ENCODE measurements at regions not wholly inside any gene's neighbourhood (a gene's known extent, or its start where the extent isn't known, plus 50 kb on each side); places are given as distances from the start of the nearest gene placed in this dataset.

- H3K4me3 ChIP-seq (ENCODE audit: low read depth, low read length) = no peak overlapping the region
- POLR2A ChIA-PET = no interaction called here
- TF ChIP-seq, protein P1, sequence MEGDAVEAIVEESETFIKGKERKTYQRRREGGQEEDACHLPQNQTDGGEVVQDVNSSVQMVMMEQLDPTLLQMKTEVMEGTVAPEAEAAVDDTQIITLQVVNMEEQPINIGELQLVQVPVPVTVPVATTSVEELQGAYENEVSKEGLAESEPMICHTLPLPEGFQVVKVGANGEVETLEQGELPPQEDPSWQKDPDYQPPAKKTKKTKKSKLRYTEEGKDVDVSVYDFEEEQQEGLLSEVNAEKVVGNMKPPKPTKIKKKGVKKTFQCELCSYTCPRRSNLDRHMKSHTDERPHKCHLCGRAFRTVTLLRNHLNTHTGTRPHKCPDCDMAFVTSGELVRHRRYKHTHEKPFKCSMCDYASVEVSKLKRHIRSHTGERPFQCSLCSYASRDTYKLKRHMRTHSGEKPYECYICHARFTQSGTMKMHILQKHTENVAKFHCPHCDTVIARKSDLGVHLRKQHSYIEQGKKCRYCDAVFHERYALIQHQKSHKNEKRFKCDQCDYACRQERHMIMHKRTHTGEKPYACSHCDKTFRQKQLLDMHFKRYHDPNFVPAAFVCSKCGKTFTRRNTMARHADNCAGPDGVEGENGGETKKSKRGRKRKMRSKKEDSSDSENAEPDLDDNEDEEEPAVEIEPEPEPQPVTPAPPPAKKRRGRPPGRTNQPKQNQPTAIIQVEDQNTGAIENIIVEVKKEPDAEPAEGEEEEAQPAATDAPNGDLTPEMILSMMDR (IDR thresholded peaks at IDR 0.05; ENCODE audit: insufficient read depth, low read length, missing control alignments) = no peak
- no peak for DNase-seq (ENCODE audit: low read depth, low spot score)
- CTCF ChIA-PET = no interaction called here
Measured at GRCh38 chr5:152329207-152329606, 75.9 kb downstream of the NMUR2 start.

GRCh38 chr5:152315942-152316341, 89.1 kb downstream of the NMUR2 start:
- no peak overlapping the region for H3K4me3 ChIP-seq (ENCODE audit: low read depth, low read length)
- ChIA-PET CTCF (no interaction called here), POLR2A (no interaction called here)
- no peak for DNase-seq (ENCODE audit: low read depth, low spot score)
- TF ChIP-seq, protein P1 (IDR thresholded peaks at IDR 0.05; ENCODE audit: insufficient read depth, low read length, missing control alignments) = no peak

DNA sequence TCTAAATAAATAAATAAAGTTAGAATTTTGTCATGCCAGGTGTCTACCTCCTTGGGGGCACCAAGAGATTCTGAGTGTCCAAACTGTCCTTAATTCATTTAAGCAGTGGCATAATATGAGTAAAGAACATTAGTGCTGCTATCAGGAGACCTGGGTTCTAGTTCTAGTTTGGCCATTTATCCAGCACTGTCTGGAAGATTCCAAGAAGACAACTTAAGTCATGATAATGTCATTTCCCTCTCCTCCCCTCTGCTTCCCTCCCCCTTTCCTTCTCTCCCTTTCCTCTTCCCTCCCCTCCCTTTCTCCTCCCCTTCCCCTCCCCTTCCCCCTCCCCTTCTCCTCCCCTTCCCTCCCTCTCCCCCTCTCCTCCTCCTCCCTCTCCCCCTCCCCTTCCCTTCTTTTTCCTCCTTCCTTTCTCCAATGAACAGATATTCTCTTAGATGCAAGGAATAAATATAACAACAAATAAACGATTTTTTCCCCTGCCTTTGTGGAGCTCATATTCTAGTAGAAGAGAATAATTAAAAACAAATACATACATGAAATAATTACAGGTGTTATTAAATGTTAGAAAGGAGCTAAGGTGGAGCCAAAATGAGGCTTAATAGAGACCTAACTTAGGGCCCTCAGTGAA, 90.8 kb downstream of the NMUR2 start:
- no peak overlapping the region for H3K4me3 ChIP-seq (ENCODE audit: low read depth, low read length)
- POLR2A ChIA-PET = no interaction called here
- DNase-seq (ENCODE audit: low read depth, low spot score) = no peak
- TF ChIP-seq, protein P1 (IDR thresholded peaks at IDR 0.05; ENCODE audit: insufficient read depth, low read length, missing control alignments) = no peak
- CTCF ChIA-PET = no interaction called here

GRCh38 chr5:152309926-152310450, 95.1 kb downstream of the NMUR2 start:
- TF ChIP-seq, protein P1 (IDR thresholded peaks at IDR 0.05; ENCODE audit: insufficient read depth, low read length, missing control alignments) = no peak
- no peak overlapping the region for H3K4me3 ChIP-seq (ENCODE audit: low read depth, low read length)
- CTCF ChIA-PET = no interaction called here
- DNase-seq (ENCODE audit: low read depth, low spot score) = no peak
- POLR2A ChIA-PET = no interaction called here

DNA sequence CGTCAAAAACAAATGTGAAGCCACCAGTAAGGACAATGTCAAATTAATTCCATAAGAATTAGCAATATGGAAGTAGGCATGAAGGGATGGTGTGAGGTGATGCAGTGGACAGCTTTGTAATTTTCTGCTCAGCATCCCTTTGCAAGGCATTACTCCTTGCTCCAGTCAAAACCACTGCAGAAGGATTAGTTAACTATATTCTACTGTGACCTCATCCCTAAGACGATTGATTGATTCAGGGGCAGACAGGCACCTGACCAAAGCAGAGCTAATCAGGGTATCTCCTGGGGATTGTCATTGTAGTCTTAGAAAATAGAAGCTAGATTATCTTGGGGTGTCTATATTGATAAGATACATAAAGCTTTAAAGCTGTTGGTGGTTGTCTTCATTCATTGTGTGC, 98.7 kb downstream of the NMUR2 start:
- ChIA-PET POLR2A (no interaction called here), CTCF (no interaction called here)
- TF ChIP-seq, protein P1 (IDR thresholded peaks at IDR 0.05; ENCODE audit: insufficient read depth, low read length, missing control alignments) = no peak
- H3K4me3 ChIP-seq (ENCODE audit: low read depth, low read length) = no peak overlapping the region
- DNase-seq (ENCODE audit: low read depth, low spot score) = no peak

GRCh38 chr5:152305525-152305924, 99.6 kb downstream of the NMUR2 start:
- no peak overlapping the region for H3K4me3 ChIP-seq (ENCODE audit: low read depth, low read length)
- TF ChIP-seq, protein P1 (IDR thresholded peaks at IDR 0.05; ENCODE audit: insufficient read depth, low read length, missing control alignments) = no peak
- DNase-seq (ENCODE audit: low read depth, low spot score) = no peak
- ChIA-PET CTCF (no interaction called here), POLR2A (no interaction called here)
